ENCODE measurements at regions not wholly inside any gene's neighbourhood (a gene's known extent, or its start where the extent isn't known, plus 50 kb on each side); places are given as distances from the start of the nearest gene placed in this dataset.

DNA sequence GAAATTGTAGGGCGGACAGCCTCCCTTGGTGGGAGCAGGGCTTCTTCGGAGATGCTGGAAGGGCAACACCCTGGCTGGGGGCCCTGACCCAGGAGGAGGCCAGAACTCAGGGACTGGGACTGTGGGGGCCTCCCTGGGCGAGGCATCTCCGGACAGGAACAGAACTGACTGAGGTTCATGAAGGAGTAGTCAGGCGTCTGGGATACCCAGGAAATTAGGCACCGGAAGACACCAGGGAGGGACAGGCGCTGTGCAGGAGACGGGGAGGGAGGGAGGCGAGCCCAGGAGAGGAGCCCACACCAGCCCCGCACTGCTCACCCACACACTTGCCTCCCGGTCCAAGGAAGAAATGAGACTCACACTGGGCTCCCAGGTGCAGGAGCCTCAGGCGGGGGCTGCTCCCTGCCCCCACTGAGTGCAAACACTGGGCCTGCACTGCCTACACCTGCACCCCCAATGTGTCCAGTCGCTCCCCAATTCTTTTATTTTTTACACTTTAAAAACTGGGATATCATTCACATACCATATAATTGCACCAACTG, 262.6 kb upstream of the SFSWAP start:
- H3K9me3 ChIP-seq (ENCODE audit: low read depth), result peaks cover 6% of the 10 kb centered on the region
- no peak for DNase-seq (ENCODE audit: low spot score)
- TF ChIP-seq EZH2phosphoT487 (IDR thresholded peaks at IDR 0.05) (no peak), EZH2 (IDR thresholded peaks at IDR 0.05) (no peak)
- H3K27me3 Mint-ChIP-seq (ENCODE audit: insufficient read depth, low read depth), result peaks cover 7% of the 10 kb centered on the region
- no peaks in the 10 kb centered on the region for H3F3A ChIP-seq (ENCODE audit: low read depth)
- no peak overlapping the region for H3K4me3 Mint-ChIP-seq
- no peaks in the 10 kb centered on the region for H4K20me1 ChIP-seq (ENCODE audit: low read depth)
- H3K4me1 Mint-ChIP-seq, result peaks cover 8% of the 10 kb centered on the region
- H2AFZ ChIP-seq (replicated peaks), result no peak overlapping the region
- H3K79me2 ChIP-seq (ENCODE audit: low read depth), result no peaks in the 10 kb centered on the region
- H3K27ac ChIP-seq, result no peak overlapping the region
- H3K4me1 ChIP-seq, result no peaks in the 10 kb centered on the region
- H3K4me2 ChIP-seq, result no peak overlapping the region
- H3K27me3 ChIP-seq, result no peaks in the 10 kb centered on the region
- H3K27ac Mint-ChIP-seq, result no peak overlapping the region
- peaks cover 2% of the 10 kb centered on the region for H3K36me3 Mint-ChIP-seq
- H3K9me3 Mint-ChIP-seq, result peaks cover 10% of the 10 kb centered on the region
- no peaks in the 10 kb centered on the region for H3K36me3 ChIP-seq
- no peak overlapping the region for H3K4me3 ChIP-seq
- H3K9ac ChIP-seq, result no peak overlapping the region

- Histone ChIP-seq H3K4me3 (no peak overlapping the region), H3K9me3 (ENCODE audit: low read depth) (peaks cover 6% of the 10 kb centered on the region), H3K9ac (no peak overlapping the region), H3K4me1 (no peaks in the 10 kb centered on the region), H3K27me3 (no peaks in the 10 kb centered on the region), H2AFZ (replicated peaks) (no peak overlapping the region), H3F3A (ENCODE audit: low read depth) (no peaks in the 10 kb centered on the region), H3K79me2 (ENCODE audit: low read depth) (no peaks in the 10 kb centered on the region), H3K27ac (no peak overlapping the region), H4K20me1 (ENCODE audit: low read depth) (no peaks in the 10 kb centered on the region), H3K4me2 (no peak overlapping the region), H3K36me3 (no peaks in the 10 kb centered on the region)
- Mint-ChIP-seq H3K9me3 (peaks cover 10% of the 10 kb centered on the region), H3K27ac (no peak overlapping the region), H3K4me1 (peaks cover 8% of the 10 kb centered on the region), H3K4me3 (no peak overlapping the region), H3K27me3 (ENCODE audit: insufficient read depth, low read depth) (peaks cover 7% of the 10 kb centered on the region), H3K36me3 (peaks cover 2% of the 10 kb centered on the region)
- DNase-seq (ENCODE audit: low spot score), result no peak
- no peak for TF ChIP-seq EZH2phosphoT487 (IDR thresholded peaks at IDR 0.05)
- TF ChIP-seq CTCF (IDR thresholded peaks at IDR 0.05), result no peak
- TF ChIP-seq EZH2 (IDR thresholded peaks at IDR 0.05), result no peak
These were observed 261.9 kb upstream of the SFSWAP start for GRCh38 chr12:131449027-131449426.

GRCh38 chr12:131452444-131452860, 258.4 kb upstream of the SFSWAP start:
- Histone ChIP-seq H3K27ac (no peak overlapping the region), H3K36me3 (no peaks in the 10 kb centered on the region), H3K4me2 (no peak overlapping the region), H3K79me2 (ENCODE audit: low read depth) (no peaks in the 10 kb centered on the region), H4K20me1 (ENCODE audit: low read depth) (no peaks in the 10 kb centered on the region), H3F3A (ENCODE audit: low read depth) (no peaks in the 10 kb centered on the region), H2AFZ (replicated peaks) (peak overlapping the region; percentile 51), H3K27me3 (no peaks in the 10 kb centered on the region), H3K9me3 (ENCODE audit: low read depth) (peaks cover 6% of the 10 kb centered on the region), H3K9ac (no peak overlapping the region), H3K4me3 (no peak overlapping the region), H3K4me1 (no peaks in the 10 kb centered on the region)
- H3K27ac Mint-ChIP-seq, result no peak overlapping the region
- no peak overlapping the region for H3K4me3 Mint-ChIP-seq
- TF ChIP-seq EZH2phosphoT487 (IDR thresholded peaks at IDR 0.05) (no peak), EZH2 (IDR thresholded peaks at IDR 0.05) (no peak), CTCF (IDR thresholded peaks at IDR 0.05) (peak; percentile 63)
- peak; percentile 54 for DNase-seq (ENCODE audit: low spot score)
- H3K9me3 Mint-ChIP-seq, result peaks cover 8% of the 10 kb centered on the region
- peaks cover 13% of the 10 kb centered on the region for H3K27me3 Mint-ChIP-seq (ENCODE audit: insufficient read depth, low read depth)
- H3K4me1 Mint-ChIP-seq, result peaks cover 12% of the 10 kb centered on the region
- peaks cover 2% of the 10 kb centered on the region for H3K36me3 Mint-ChIP-seq

DNA sequence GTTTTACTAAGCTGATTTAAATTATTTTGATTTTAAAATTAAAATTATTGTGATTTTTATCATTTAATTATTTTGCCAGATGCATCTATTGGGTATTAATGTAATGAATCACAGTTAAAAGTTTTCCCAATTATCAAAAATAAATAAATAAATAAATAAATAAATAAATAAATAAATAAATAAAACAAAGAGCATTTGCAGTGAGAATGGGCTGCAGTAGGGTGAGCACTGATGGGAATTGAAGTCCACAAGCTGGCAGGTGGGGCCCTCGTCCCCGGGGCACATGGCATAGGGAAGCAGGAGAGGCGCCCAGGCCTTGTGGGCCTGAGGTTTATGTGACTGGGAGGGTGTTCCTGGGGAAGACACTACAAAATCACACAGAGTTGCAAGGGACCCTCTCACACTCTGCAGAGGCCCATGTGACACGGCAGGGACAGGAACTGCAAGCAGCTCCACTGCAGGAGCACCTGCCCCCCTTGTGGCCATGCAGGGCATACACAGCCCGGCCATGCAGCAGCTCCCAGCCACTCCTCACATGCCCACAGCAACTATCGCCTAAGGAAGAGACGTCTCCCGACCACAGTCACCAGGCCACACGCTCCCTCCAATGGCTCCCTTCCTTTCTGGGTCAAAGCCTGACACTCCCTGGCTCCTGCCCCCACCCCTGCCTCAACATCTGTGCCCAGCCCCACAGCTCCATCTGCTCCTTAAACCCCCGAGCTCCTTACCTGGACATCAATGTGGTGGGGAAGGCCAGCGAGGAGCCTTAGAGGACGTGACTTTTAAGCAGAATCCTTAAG, 256.3 kb upstream of the SFSWAP start:
- no peaks in the 10 kb centered on the region for H3F3A ChIP-seq (ENCODE audit: low read depth)
- H3K36me3 ChIP-seq, result no peaks in the 10 kb centered on the region
- no peak overlapping the region for H3K9ac ChIP-seq
- Mint-ChIP-seq H3K36me3 (no peaks in the 10 kb centered on the region), H3K4me1 (peaks cover 27% of the 10 kb centered on the region), H3K27ac (no peak overlapping the region), H3K4me3 (no peak overlapping the region), H3K27me3 (ENCODE audit: insufficient read depth, low read depth) (peaks cover 17% of the 10 kb centered on the region), H3K9me3 (peaks cover 4% of the 10 kb centered on the region)
- no peaks in the 10 kb centered on the region for H3K27me3 ChIP-seq
- H3K4me1 ChIP-seq, result no peaks in the 10 kb centered on the region
- H3K4me2 ChIP-seq, result no peak overlapping the region
- peak; percentile 74 for TF ChIP-seq CTCF (IDR thresholded peaks at IDR 0.05)
- TF ChIP-seq EZH2phosphoT487 (IDR thresholded peaks at IDR 0.05), result no peak
- TF ChIP-seq EZH2 (IDR thresholded peaks at IDR 0.05), result no peak
- peak; percentile 87 for DNase-seq (ENCODE audit: low spot score)
- H4K20me1 ChIP-seq (ENCODE audit: low read depth), result no peaks in the 10 kb centered on the region
- H3K4me3 ChIP-seq, result no peak overlapping the region
- H3K9me3 ChIP-seq (ENCODE audit: low read depth), result peaks cover 6% of the 10 kb centered on the region
- peak overlapping the region; percentile 96 for H2AFZ ChIP-seq (replicated peaks)
- H3K27ac ChIP-seq, result no peak overlapping the region
- H3K79me2 ChIP-seq (ENCODE audit: low read depth), result no peaks in the 10 kb centered on the region
